HTR-8/SVneo (cell line): ENCODE measurements at regions not wholly inside any gene's neighbourhood (a gene's known extent, or its start where the extent isn't known, plus 50 kb on each side); places are given as distances from the start of the nearest gene placed in this dataset.
A peak's percentile ranks its signal among the peaks of the same experiment; 100 is the strongest.
"Not testable (repeated sequence)": the region's sequence is repeated elsewhere in the genome, so short reads cannot be mapped to it uniquely, and the experiment has no call there.

Experiments used
- DNase-seq: peaks from one replicate; pipeline ENCODE4 v3.0.0; 2011; ENCODE audit warnings: low spot score, mixed read lengths; ENCODE audit not compliant: insufficient read length
- FAIRE-seq: peaks from 2 replicates; lab custom pipeline; 2011; peaks lifted over from hg19 to GRCh38; lab: Jason Lieb, UNC

DNA sequence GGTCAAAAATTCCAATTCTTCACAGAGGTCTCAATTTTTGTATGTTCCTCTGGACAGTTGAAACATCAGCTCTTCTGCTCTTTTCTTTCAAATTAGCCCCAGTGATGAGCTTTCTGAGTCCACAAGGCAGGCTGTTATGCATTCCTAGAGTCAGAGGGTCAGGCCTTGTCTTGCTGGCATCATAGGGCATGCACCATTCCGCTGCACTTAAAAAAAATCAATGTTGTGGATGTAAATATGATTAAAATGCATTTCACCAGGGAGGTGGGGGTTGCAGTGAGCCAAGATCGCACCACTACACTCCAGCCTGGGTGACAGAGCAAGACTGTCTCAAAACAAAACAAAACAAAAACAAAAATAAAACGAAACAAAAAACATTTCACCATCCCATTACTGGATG is 465.3 kb downstream of the EIPR1 start:
- FAIRE-seq (no peak), DNase-seq (no peak)

DNA sequence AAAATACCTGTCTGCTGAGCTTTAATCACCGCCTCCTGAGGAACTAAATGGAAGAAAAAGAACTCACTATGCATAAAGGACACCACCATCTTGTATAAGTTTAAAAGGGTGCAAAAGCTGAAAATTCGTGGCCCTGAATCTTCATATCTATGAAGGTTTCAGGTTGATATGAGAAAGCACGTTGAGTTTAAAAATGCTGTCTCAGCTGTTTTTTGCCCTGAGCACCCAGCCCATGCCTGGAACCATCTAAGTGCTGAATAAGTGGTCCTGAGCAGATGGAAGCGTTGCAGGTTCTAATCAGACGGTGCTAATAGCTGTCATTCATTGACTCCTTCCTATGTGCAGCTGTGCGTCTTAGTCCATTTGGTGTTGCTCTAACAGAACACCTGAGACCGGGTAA is 467.4 kb downstream of the EIPR1 start:
- no peak for FAIRE-seq

DNA sequence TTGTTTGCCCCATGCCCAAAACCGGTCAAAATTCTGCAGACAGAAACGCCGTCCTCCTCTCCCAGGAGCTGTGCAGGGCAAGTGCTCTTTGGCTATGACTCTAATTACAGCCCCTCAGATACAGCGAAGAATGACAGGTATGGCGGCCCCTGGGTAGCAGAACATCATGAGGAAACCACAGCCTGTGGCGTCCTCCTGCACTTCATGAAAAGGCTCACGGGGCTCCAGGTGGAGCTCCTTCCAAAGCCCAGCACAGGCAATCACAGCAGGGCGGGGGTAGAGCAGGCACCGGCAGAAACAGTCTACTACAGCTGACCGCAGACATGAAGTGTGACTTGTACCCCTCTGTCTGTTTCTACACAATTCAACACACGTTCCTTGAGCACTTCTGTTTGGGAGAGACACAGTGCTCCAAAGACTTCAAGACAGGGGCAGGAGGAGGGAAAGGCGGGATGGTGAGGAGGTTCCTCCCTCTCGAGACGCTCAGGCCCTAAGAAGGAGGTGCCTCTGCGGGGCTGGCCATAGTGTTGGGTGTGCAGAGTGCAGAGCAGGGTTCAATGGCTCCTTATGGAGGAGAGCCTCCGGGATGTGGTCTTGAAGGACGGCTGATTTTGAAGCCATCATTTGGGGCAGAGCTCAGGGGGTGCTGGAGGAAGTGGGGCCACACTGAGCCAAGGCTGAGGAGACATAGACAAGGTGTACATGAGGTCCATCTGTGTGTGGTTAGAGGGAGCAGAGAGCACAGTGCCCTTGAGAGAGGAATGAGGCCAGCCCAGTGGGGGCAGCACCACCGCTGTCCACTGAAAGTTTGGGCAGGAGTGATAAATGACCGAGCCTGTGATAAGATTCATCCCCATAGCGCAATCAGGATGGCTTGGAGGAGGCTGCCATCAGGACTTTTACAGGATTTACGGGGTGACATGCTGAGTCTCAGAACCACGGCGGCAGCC is 468.3 kb downstream of the EIPR1 start:
- FAIRE-seq = no peak

More for the DNA sequence above, 467.4 kb downstream of the EIPR1 start:
- DNase-seq = no peak

DNA sequence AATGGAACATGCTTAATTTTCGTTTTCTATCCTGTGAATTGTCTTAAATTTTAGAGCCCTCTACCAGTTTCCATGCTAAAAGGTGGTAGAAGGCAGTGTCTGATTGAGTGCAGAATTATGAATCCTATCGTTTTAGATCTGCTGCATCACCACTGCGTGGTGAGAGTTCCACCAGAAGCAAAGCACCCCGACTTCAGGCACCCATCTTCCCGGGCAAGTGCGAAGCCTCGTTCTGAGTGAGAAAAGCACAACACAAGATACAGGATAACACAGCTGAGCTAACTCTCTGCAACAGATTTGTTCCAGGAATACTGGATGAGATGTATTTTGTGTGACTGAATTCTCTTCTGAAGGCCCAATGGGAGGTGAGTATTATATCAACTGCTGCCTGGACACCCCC is 471.5 kb downstream of the EIPR1 start:
- DNase-seq (no peak), FAIRE-seq (no peak)

More for the DNA sequence above, 468.3 kb downstream of the EIPR1 start:
- DNase-seq = no peak

DNA sequence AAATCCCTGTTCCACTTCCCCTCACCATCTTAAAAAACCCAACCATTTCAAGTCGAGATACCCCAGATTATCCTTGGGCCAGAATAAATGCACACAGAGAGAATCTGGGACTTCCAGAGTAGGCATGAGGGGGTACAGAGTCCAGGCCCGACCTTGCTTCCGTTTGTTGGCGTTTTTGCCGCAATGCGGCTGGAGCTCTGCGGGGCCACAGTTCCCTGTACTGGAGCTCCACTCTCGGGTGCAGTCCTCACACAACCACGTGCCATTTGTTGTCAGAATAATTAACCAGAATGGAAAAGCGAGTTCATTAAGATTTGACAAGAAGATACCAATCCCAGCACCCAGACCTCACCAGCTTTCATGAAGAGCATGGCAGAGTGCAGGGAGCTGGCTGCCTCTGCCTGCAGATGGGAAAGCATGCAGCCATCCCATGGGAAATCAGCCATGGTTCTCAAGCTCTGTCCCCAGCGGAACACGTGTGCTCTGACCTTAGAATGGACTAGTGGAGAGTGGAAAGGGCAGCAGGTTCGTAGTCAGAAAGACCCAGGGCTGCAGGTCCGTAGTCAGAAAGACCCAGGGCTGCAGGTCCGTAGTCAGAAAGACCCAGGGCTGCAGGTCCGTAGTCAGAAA is 472.8 kb downstream of the EIPR1 start:
- FAIRE-seq (no peak), DNase-seq (no peak)

DNA sequence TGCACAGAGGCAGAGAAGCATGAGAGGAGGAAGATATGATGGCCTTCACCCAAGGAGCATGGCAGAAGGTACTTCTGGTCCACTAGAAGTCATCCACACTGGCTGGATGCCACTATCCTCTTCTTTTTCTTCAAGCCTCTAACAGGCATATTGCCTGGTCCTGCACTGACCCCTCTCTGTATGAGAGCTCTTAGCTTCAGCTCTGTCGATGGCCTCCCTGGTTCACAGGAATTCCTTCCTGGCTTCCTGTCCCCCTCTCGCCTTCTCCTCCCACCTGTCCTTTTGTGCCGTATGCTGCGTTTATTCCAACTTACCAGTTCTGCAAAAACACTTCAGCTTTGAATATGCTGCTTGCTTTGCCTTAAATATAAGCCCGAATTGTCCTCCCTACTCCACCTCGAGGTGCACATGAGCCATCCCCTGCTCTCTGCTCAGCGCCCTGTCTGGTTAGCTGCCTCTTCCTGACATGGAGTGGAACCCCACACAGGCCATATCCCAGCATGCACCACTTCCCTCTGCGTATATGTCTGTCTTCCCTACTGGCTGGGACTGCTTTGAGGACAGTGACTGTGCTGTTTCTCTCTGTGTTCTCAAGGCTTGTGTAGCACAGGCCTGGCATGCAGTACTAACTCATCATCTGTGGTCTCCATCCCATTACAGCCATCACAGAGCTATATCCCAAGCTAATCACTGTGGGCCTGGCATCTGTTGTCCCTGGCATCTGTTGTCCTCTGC is 474.9 kb downstream of the EIPR1 start:
- FAIRE-seq (peak; percentile 69), DNase-seq (no peak)

DNA sequence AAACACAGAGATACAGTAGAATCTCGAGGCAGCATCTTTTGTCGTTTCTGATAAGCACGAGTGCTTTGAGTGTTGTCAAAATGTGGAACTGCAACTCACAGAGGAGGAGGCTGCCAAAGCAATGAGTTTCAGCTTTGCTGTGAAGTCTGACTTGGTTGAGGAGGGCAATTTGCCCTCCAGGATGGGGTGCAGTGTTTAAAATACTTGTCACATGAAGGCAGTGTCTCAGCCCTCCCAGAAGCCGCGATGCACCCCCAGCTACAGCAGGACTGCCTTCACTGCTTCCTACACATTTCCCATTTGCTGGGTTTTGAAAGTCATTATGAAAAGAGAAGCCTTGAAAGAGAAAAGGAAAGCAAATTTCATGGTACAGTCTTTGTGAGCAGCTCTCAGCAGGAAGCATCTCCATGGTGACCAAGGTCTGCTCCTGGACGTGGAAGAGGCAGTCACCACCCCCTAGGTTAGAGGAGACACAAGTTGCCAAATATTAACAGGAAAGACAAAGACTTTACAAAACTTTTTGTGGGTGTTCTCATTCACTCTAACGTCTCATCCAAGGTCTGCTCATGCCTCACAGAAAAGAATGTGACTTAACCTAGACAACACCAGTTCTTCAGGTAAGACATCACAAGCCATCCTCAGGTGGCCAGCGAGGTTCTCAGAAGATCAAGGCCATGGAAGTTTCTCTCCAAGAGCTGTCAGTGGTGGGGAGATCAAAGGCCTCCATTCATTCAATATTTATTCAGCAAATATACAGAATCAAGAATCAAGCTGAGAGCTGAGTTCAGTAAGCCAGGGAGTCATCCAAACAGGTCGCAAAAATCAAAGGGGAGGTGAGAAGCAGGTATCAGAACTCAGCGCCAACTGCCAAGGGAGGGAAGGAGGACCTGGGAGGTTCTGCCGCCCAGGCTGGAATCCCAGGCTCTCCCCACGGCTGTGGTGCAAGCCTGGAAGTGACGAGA is 476.0 kb downstream of the EIPR1 start:
- FAIRE-seq = no peak
- DNase-seq = no peak

DNA sequence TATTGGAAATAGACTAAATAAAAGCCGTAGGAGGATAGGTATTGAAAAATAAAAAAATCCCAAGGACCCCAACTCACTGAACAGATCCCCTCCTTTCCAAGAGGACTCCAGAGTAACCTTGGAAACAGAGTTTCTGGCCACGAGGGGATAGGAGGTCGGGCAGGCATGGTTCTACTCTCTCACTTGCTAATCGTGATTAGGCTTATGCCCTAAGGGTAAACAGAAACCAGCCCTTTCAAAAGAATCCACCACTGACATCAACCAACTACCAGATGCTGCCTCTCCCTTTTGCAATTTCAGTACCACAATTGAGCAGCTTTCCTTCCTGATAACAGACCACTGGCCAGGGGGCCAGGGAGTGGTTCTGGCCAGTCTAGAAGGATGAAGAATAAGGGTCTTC is 477.8 kb downstream of the EIPR1 start:
- no peak for FAIRE-seq
- no peak for DNase-seq

DNA sequence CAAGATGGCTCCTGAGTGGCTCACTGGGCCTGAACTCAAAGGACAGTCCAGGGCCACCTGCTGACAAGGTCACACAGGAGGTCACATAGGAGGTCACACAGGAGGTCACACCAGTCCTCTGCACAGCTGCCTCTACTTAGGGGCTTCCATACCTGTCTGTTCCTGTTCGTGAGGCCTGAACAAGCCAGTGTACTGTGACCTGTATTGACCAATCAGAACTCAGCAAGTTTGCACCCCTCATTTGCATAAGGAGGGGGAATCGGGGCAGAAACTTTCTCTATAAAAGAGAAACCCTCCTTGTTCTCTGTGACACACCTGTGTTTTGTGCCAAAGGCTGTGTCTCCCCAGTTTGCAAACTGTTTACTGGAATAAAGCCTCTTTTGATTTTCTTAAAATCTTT is 478.9 kb downstream of the EIPR1 start:
- no peak for DNase-seq
- FAIRE-seq = no peak

DNA sequence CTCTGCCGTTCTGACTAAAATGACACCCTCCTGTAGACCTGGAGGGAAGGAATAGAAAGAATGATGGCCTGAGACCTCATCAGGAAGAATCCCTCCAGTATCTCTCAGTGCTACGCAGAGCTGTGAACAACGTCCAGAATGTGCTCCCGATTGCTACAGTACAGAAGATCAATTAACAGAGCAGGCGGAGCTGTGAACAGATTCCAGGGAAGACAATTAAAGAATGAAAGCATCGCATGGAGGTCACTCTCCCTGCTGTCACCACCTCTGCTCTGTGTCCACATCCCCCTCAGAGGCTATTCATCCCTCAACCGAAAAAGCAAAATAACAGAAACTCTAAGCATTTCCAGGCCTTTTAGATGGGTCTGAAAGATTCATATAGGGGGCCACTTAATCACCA is 481.0 kb downstream of the EIPR1 start:
- DNase-seq (no peak), FAIRE-seq (no peak)

DNA sequence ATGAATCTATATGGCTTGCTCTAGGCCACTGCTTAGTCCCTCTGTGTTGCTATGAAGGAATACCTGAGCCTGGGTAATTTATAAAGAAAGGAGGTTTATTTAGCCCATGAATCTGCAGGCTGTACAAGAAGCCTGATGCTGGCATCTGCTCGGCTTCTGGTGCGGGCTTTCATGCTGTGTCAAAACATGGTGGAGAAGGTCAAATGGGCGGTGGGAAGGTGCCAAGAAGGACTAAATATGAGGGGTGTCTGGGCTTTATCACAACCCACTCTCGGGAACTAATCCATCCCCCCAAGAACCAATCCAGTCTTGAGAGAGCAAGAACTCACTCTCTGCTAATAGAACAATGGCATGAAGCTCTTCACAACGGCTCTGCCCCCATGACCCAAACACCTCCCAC is 481.6 kb downstream of the EIPR1 start:
- DNase-seq (no peak), FAIRE-seq (no peak)

DNA sequence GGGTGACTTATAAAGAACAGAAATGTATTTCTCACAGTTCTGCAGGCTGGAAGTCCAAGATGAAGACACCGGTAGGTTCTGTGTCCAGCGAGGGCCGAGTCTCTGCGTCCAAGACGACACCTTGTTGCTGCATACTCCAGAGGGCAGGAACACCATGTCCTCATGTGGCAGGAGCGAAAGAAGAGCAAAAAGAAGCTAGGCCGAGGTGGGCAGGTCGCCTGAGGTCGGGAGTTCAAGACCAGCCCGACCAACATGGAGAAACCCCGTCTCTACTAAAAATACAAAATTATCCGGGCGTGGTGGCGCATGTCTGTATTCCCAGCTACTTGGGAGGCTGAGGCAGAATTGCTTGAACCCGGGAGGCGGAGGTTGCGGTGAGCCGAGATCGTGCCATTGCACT is 483.6 kb downstream of the EIPR1 start:
- not testable (repeated sequence) for FAIRE-seq

DNA sequence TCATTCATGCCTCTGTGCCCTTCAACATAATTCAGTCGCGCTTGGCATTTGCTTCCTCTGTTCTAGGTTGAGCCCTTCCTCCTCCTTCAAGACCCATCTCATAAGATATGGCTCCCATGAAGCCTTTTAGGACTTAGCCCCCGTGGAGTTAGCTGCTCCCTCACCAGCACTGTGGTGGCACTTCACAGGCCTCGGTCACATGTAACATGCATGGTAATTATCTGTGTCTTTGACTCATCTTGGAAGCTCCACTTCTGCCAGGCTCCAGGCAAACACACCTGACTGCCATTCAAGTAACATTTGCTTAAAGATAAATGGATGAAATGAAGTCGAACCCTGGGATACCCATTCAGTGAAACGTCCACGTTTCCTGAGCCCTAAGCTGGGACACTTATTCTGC is 484.7 kb downstream of the EIPR1 start:
- FAIRE-seq (no peak), DNase-seq (no peak)

More for the DNA sequence above, 483.6 kb downstream of the EIPR1 start:
- not testable (repeated sequence) for DNase-seq

DNA sequence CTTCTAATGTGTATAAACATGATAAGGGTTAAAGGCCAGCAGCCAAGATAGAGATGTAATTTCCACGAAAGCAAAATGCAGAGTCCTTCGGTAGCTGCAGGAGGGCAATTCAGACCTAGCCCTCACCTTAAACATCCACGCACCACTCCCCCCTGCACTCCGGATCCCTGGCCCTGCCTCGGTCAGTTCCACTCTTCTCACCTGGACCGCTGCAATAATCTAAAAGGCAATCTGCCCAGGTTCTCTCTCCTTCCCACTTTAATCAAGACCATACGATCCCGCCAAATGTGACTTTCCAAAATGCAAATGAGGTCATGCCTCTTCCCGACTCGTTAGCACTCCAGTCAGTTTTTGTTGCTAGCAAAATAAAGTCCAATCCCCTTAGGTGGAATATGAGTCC is 485.2 kb downstream of the EIPR1 start:
- no peak for FAIRE-seq
- no peak for DNase-seq

DNA sequence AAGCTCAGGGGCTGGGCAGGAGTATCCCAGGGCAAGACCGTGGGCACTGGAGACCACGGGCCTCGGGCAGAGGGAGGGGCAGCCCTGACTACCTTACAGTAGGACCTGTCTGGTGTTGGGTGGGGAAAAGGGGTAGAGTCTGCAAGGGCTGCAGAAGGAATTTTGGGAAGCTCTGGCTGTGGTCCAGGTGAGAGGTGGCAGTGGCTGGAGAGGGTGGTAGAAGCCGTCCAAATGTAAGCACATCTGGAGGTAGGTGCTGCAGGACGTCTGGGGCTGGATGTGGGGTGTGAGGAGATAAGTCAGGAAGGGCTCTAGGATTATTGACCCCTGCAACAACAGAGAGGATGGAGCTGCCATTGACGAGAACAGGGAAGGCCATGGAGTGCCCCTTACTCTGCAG is 486.7 kb downstream of the EIPR1 start:
- FAIRE-seq (no peak), DNase-seq (no peak)

DNA sequence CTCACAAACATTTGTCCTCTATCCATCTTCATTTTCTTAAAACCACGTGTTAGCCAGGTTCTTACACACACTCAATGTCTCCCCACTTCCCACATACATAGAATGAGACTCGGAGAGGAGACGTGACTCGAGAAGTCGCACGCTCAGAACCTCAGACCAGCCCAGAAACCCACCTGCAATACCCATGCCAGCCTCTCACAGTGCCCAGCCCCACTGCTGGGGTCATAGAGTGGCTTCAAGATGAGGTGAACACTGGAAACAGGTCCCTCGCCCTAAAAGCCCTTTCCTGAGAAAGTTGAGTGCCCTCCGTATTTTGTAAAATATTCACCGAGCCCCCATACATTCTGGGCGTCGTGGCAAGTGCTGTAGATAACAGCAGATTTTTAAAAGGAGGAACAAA is 487.4 kb downstream of the EIPR1 start:
- no peak for FAIRE-seq
- no peak for DNase-seq

DNA sequence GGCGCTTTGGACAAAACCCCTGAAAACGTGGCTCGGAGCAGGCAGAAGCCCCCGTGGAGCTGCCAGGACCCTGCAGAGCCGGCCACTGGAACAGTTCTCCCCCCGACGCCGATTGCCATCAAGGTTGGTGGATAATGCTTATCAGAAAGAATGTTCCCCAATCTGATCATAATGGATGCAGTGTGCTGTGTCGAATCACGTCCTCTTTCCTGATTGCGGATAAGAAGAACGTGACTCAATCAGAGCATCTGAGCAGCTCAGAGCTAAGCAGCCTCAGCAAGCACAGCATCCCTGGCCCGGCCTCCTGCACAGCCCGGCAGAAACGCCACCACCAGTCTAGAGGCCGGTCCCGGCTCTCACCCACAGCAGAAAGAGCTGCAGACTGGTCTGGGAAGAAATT is 488.0 kb downstream of the EIPR1 start:
- no peak for DNase-seq
- FAIRE-seq = no peak

DNA sequence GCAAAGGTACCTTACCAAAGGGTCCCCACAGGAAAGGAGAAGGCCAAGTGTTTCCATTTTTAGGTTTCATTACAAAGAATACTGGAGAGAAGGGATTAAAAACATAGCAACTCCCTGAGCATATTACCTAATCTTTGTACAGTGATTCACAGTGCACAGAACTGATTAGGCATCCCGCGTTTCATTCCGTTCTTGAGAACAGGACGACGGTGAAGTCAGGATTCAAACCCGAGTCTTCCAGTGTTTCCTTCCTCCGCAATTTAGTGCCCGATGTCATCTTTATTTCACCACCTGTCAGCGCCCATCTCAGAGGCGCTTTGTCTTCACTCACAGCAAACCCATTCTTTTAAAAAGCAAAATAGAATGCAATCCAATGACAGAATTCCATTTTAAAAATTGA is 488.5 kb downstream of the EIPR1 start:
- FAIRE-seq (no peak), DNase-seq (no peak)

DNA sequence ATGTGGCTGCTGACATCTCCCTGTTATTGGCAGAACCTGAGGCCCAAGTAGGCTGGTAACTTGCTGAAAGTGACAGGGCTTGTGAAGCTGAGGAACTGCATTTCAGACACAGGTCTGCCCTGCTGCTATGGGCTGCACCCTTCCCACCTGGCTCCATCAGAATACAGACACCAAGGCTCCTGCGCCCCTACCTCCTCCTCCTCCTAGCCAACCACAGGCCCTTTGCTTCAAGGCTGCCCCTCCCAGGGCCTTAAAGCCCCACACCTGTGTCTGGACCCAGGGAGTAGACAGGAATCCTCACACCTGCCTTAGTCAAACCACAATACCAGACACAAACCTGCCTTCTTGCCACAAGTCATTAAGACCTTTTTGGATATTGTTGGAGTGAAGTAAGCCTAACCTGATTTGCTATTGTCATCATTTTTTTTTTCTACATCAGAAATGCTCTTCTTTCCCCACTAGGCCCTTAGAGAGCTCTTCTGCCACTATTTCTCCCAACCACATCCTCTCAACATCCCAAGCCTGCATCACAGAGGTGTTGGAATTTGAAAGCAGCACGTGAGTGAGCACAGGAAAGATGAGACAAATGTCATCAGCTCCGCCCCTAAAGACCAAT is 489.7 kb downstream of the EIPR1 start:
- FAIRE-seq (no peak), DNase-seq (no peak)
